ENCODE measurements at regions not wholly inside any gene's neighbourhood (a gene's known extent, or its start where the extent isn't known, plus 50 kb on each side); places are given as distances from the start of the nearest gene placed in this dataset.

DNA sequence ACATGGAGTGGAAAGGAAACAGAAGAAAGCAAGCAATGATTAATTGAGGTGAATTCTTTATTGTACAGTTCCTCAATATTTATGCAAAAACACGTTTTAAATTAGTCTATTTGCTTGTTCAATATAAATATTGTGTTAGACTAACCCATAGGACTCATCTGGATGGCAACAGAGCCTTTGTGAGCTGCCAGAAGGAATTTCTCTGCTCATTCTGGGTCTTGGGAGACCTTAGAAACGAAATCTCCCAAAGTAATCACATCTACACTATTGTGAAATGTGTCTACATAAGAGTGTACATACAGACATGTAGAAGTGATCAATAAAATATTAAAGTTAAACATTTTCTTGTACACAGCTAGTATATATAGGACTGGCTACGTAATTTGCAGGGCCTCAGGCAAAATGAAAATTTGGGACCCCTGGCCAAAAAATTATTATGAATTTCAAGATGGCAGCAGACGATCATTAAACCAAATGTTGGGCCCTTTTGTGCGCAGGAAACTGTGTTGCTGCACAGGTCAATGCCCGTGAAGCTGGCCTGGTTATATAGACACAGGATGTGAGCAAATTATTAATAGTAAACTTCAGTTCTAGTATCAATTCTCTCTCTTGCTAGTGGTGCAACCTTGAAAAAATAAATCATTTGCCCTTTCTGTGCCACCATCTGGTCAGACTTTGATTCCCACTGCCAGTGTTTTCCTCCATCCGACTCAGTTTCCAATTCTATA lies 83.3 kb downstream of the MINAR1 start:
- Histone ChIP-seq H3K4me1 (ENCODE audit: control insufficient read depth, extremely low read depth, insufficient read depth, low read length) (no peaks in the 10 kb centered on the region), H2AFZ (ENCODE audit: low read length) (no peak overlapping the region), H3K9me3 (ENCODE audit: control insufficient read depth, insufficient read depth, low read depth, low read length) (no peaks in the 10 kb centered on the region), H4K20me1 (ENCODE audit: control insufficient read depth, extremely low read depth, insufficient read depth, low read length) (no peaks in the 10 kb centered on the region), H3K4me2 (ENCODE audit: extremely low read depth, insufficient read depth, low read length) (no peak overlapping the region), H3K27ac (ENCODE audit: insufficient read depth, low read length) (no peak overlapping the region), H3K4me3 (replicated peaks in 1 of 4; ENCODE audit: control extremely low read depth in 1 of 4, insufficient read depth in 1 of 4, low read depth in 3 of 4, low read length in 4 of 4) (no peak overlapping the region), H3K79me2 (ENCODE audit: control insufficient read depth, insufficient read depth, low read length) (no peaks in the 10 kb centered on the region), H3K36me3 (ENCODE audit: control insufficient read depth, insufficient read depth, low read length) (no peaks in the 10 kb centered on the region), H3K27me3 (ENCODE audit: control insufficient read depth, insufficient read depth, low read length) (no peaks in the 10 kb centered on the region), H3K9ac (ENCODE audit: insufficient read depth, low read length) (no peak overlapping the region)
- TF ChIP-seq EZH2 (IDR thresholded peaks at IDR 0.05; ENCODE audit: low read length, missing control alignments), result no peak
- TF ChIP-seq, protein P1, sequence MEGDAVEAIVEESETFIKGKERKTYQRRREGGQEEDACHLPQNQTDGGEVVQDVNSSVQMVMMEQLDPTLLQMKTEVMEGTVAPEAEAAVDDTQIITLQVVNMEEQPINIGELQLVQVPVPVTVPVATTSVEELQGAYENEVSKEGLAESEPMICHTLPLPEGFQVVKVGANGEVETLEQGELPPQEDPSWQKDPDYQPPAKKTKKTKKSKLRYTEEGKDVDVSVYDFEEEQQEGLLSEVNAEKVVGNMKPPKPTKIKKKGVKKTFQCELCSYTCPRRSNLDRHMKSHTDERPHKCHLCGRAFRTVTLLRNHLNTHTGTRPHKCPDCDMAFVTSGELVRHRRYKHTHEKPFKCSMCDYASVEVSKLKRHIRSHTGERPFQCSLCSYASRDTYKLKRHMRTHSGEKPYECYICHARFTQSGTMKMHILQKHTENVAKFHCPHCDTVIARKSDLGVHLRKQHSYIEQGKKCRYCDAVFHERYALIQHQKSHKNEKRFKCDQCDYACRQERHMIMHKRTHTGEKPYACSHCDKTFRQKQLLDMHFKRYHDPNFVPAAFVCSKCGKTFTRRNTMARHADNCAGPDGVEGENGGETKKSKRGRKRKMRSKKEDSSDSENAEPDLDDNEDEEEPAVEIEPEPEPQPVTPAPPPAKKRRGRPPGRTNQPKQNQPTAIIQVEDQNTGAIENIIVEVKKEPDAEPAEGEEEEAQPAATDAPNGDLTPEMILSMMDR (conservative IDR thresholded peaks at IDR 0.05 in 1 of 2, IDR thresholded peaks at IDR 0.05 in 1 of 2; ENCODE audit: low read depth in 1 of 2, low read length in 2 of 2), result no peak
- no peak for DNase-seq (ENCODE audit: low read depth in 2 of 2)

DNA sequence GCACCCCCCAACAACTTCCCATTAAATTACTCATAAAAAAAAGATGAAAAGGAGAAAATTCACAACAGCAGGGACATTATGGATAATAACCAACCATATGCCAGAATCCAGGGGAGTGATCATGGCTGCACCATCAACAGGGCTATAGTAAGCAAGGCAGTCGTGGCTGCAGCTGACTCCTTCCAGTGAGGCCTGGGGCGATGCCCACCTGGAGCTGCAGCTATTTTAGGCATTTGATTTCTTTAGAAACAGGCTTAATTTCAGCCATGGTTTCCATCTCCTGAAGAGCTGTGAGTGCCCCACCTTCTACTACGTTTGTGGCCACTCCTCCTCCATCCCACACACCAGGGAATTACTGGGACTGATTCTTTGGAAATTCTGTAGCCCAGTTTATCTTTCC lies 84.0 kb downstream of the MINAR1 start:
- no peak overlapping the region for H3K9ac ChIP-seq (ENCODE audit: insufficient read depth, low read length)
- H3K79me2 ChIP-seq (ENCODE audit: control insufficient read depth, insufficient read depth, low read length), result no peaks in the 10 kb centered on the region
- H2AFZ ChIP-seq (ENCODE audit: low read length), result no peak overlapping the region
- no peaks in the 10 kb centered on the region for H3K9me3 ChIP-seq (ENCODE audit: control insufficient read depth, insufficient read depth, low read depth, low read length)
- H3K4me2 ChIP-seq (ENCODE audit: extremely low read depth, insufficient read depth, low read length), result no peak overlapping the region
- H3K36me3 ChIP-seq (ENCODE audit: control insufficient read depth, insufficient read depth, low read length), result no peaks in the 10 kb centered on the region
- no peak for DNase-seq (ENCODE audit: low read depth in 2 of 2)
- no peaks in the 10 kb centered on the region for H3K27me3 ChIP-seq (ENCODE audit: control insufficient read depth, insufficient read depth, low read length)
- TF ChIP-seq, protein P1 (conservative IDR thresholded peaks at IDR 0.05 in 1 of 2, IDR thresholded peaks at IDR 0.05 in 1 of 2; ENCODE audit: low read depth in 1 of 2, low read length in 2 of 2), result no peak
- TF ChIP-seq EZH2 (IDR thresholded peaks at IDR 0.05; ENCODE audit: low read length, missing control alignments), result no peak
- no peaks in the 10 kb centered on the region for H3K4me1 ChIP-seq (ENCODE audit: control insufficient read depth, extremely low read depth, insufficient read depth, low read length)
- no peak overlapping the region for H3K4me3 ChIP-seq (replicated peaks in 1 of 4; ENCODE audit: control extremely low read depth in 1 of 4, insufficient read depth in 1 of 4, low read depth in 3 of 4, low read length in 4 of 4)
- no peaks in the 10 kb centered on the region for H4K20me1 ChIP-seq (ENCODE audit: control insufficient read depth, extremely low read depth, insufficient read depth, low read length)
- no peak overlapping the region for H3K27ac ChIP-seq (ENCODE audit: insufficient read depth, low read length)

DNA sequence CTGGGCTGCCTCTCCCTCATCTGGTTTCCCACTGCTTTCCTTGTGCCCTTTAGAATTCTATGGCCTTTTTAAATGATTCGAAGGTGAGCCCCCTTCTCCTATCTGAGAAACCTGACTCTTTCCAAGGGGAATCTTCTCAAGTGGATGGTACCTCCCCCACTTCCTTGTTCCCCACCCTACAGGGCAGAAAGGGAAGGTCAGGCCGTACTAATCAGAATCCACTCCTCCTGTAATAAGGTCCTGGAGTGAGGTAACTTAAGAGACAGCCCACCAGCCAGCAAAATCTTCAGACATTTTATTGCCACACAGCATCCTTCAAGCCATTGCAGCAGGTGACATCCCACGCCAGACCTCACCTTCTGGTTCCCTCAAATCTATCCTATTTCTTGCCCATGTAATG lies 84.5 kb downstream of the MINAR1 start:
- Histone ChIP-seq H3K9me3 (ENCODE audit: control insufficient read depth, insufficient read depth, low read depth, low read length) (no peaks in the 10 kb centered on the region), H3K9ac (ENCODE audit: insufficient read depth, low read length) (no peak overlapping the region), H3K4me1 (ENCODE audit: control insufficient read depth, extremely low read depth, insufficient read depth, low read length) (no peaks in the 10 kb centered on the region), H3K27me3 (ENCODE audit: control insufficient read depth, insufficient read depth, low read length) (no peaks in the 10 kb centered on the region), H3K4me2 (ENCODE audit: extremely low read depth, insufficient read depth, low read length) (no peak overlapping the region), H3K4me3 (replicated peaks in 1 of 4; ENCODE audit: control extremely low read depth in 1 of 4, insufficient read depth in 1 of 4, low read depth in 3 of 4, low read length in 4 of 4) (no peak overlapping the region), H2AFZ (ENCODE audit: low read length) (no peak overlapping the region), H4K20me1 (ENCODE audit: control insufficient read depth, extremely low read depth, insufficient read depth, low read length) (no peaks in the 10 kb centered on the region), H3K27ac (ENCODE audit: insufficient read depth, low read length) (no peak overlapping the region), H3K36me3 (ENCODE audit: control insufficient read depth, insufficient read depth, low read length) (no peaks in the 10 kb centered on the region), H3K79me2 (ENCODE audit: control insufficient read depth, insufficient read depth, low read length) (no peaks in the 10 kb centered on the region)
- no peak for DNase-seq (ENCODE audit: low read depth in 2 of 2)
- TF ChIP-seq, protein P1 (conservative IDR thresholded peaks at IDR 0.05 in 1 of 2, IDR thresholded peaks at IDR 0.05 in 1 of 2; ENCODE audit: low read depth in 1 of 2, low read length in 2 of 2), result no peak
- no peak for TF ChIP-seq EZH2 (IDR thresholded peaks at IDR 0.05; ENCODE audit: low read length, missing control alignments)
